Fibroblast of peridontal ligament (primary cell): ENCODE measurements at regions not wholly inside any gene's neighbourhood (a gene's known extent, or its start where the extent isn't known, plus 50 kb on each side); places are given as distances from the start of the nearest gene placed in this dataset.
"Not testable (repeated sequence)": the region's sequence is repeated elsewhere in the genome, so short reads cannot be mapped to it uniquely, and the experiment has no call there.

Experiments
- DNase-seq: peaks from one replicate; pipeline ENCODE4 v3.0.0-alpha.2; 2010; ENCODE audit errors: extremely low read depth

GRCh38 chr13:73171926-73172325 is 113.1 kb downstream of the KLF5 start:
- no peak for DNase-seq

DNA sequence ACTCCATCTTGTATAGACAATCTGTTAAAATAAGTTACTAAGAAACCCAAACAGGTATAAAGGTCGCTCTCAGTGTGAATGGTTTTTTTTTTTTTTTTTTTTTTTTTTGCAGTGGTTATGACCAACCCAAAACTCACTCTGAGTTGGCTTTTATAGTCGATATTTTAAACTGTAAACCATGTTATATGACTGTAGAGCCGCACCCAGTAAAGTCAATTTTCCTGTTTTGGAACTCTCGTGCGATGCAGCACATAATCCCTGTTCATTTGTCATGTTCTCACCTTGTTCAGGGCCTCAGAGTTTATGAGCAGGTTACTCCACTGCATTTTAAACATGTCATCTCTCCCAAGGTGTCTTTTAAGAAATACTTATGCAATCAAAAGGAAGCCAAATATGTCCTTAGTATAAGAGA is 112.5 kb downstream of the KLF5 start:
- DNase-seq: no peak

DNA sequence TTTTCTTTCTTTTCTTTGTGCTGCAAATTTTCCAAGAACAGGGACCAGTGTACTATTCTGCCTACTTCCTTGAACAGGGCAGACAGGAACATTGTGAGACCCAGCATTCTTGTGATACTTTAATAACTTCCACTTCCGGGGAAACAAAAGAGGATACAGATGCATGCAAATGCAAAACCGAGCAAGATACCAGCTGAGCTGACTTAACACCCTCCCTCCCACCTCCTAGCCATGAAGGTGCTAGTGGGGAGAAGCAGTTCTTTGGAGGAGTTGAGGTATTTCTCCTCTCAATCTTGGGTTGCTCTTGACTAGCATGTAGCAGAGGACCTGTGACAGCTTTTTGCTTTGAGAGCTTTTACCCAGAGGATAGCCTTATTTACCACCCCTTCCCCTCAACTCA is 111.2 kb downstream of the KLF5 start:
- DNase-seq: no peak

DNA sequence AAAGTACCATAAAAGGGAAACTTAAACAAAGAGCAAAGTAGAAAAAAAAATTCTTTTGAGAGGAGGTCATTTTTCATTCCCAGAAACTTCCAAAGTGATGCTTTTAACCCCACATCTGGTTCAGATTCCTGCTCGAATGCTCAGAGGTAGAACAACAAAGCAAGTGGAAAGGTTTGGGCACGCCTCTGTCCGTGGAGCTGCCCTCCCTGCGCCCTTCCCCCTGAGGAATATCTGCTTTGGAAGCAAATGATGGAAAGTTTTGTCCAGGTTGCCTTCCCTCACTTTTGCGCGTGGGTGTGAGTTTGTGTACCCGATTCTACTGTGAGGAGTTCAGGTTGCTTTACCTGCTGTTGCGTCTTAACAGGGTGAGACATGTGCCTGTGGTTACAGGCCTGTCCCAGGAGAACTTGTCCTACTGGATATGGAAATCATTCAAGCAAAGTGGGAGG is 110.2 kb downstream of the KLF5 start:
- no peak for DNase-seq

- no peak for DNase-seq
Observed at GRCh38 chr13:73168226-73168952, 109.6 kb downstream of the KLF5 start.

GRCh38 chr13:73167028-73167820 is 108.4 kb downstream of the KLF5 start:
- DNase-seq: no peak

DNA sequence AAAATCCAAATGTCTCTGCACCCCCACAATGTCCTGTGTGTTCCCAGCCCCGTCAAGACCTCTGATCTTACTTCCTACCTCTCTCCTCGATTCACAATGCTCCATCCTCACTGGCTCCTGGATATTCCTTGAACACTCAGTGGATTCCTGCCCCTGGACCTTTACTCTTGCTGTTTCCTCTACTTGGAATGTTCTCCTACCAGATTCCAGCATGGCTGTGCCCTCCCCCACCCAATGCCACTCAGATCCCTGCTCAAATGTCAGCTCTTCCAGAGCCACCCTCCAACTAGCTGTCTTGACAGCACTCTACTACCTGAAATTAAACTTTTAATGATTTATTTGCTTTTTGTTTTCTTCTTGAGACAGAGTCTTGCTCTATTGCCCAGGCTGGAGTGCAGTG is 107.4 kb downstream of the KLF5 start:
- DNase-seq: no peak

- DNase-seq: no peak
Observed at GRCh38 chr13:73162912-73163911, 104.4 kb downstream of the KLF5 start.

- DNase-seq: not testable (repeated sequence)
Observed at GRCh38 chr13:73160371-73161031, 101.7 kb downstream of the KLF5 start.

GRCh38 chr13:73158851-73159250 is 100.0 kb downstream of the KLF5 start:
- peak; percentile 13 for DNase-seq

- DNase-seq: no peak
Observed at GRCh38 chr13:73157031-73157430, 98.2 kb downstream of the KLF5 start.

DNA sequence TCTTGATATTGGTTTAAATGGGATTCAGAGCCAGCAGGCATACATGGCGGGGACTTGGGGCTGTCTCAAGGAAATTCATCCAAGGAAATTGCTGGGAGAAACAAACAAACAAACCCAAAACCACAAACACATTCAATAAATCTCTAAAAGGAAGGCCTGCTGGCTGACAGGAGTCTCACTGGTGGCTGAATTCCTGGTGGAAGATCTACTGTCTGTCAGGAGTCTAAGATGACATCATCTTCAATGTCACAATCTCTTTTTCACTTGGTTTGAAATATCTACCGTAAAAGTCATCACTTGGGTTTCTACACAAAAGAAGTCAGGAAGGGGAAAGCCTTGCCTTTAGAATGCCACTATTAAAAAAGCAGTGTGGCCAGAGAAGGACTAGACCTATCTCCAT is 87.9 kb downstream of the KLF5 start:
- no peak for DNase-seq

GRCh38 chr13:73142071-73142470 is 83.3 kb downstream of the KLF5 start:
- DNase-seq: no peak

GRCh38 chr13:73141292-73141771 is 82.5 kb downstream of the KLF5 start:
- no peak for DNase-seq

DNA sequence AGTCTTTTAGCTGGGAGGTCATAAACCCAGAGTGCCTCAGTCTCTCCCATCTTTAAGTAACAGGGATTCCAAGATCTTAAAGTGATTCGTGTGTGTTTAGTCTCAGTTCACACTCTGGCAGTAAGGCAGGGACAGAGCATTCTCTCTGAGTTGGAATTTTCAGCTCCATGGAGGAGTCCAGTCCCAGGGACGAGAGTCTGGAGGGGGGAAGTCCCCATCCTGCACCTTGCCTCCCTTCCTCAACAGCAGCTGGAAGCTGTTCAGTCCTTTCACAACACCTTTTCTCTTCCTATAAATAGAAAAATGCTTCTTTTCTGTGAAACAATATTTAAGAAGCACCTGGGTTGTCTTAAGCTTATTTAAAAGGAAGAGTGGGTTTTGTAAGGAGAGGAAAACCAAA is 82.0 kb downstream of the KLF5 start:
- no peak for DNase-seq

DNA sequence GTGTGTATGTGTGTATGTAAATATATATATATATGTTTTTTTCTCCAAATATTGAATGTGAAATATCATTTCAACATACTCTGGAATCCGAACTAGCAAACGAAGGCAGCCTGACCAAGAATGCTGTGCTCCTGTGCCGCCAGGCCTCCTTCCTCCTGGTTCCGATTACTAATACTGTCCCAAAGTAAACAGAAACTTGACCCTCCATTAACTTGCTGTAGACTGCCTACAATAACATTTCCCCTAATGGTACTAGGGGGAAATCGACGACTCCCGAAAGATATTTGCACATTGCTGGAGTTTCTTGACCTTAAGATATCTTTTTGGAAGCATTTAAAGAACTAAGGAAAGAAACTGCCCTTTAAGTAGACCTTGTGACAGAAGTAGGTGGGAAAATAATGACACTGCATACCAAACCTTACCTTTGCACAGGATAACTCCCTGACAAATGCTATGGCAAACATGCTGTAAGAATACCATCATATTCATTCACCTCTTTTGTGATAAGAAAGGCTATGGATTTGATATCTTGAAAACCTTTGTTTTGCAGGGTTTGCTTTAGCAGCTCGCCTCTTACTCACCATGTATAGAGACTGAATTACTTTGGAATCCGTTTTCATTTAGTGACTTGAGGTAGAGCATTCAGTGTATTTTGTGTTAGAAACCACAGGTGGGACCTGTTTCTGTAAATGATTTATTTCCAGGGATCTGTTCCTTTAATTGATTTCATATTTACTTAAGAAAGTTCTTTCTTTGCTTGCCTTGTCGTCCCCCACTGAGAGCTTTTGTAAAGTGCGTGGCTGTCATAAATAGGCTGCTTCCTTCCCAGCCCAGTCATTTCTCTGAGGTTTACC is 80.1 kb downstream of the KLF5 start:
- no peak for DNase-seq

- peak; percentile 5 for DNase-seq
Observed at GRCh38 chr13:73138276-73138637, 79.5 kb downstream of the KLF5 start.

DNA sequence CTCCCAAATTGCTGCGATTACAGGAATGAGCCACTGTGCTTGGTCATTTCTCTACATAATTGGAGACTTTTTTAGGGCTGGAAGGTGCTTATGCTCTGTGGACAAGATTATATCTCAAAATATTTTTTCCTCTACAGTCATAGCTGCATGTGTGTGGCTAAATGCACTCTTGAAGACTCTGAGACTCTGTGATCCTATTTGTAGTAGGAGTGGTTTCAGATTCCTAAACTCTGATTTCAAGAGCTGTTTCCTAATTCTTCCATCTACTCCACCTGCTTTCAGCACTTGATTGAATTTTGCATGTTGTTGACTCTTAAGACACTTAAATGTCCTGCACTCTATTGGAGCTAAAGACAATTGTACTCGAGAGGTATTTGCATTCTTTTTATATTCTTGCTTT is 78.0 kb downstream of the KLF5 start:
- DNase-seq: no peak

DNA sequence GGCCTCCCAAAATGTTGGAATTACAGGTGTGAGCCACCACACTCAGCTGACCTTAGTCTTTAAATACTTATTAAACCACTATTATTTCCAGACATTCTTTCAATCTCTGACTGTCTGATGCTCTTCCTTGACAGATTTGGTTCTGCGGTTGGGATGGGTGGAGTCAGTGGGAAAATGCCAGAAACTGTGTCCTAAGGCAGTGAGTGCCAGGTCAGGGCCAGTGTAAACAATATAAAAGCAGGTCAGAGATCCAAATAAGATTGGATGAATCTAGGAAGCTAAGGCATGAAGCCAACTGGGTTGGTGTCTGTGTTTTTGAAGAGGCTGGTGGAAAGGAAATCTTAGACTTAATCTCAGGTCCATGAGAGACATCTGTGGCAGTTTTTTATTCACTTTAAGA is 74.7 kb downstream of the KLF5 start:
- DNase-seq: no peak

- no peak for DNase-seq
Observed at GRCh38 chr13:73131247-73131646, 72.4 kb downstream of the KLF5 start.
